HTERT RPE-1 (cell line): ENCODE measurements at regions not wholly inside any gene's neighbourhood (a gene's known extent, or its start where the extent isn't known, plus 50 kb on each side); places are given as distances from the start of the nearest gene placed in this dataset.

ENCODE experiments used
- in situ Hi-C: fragments of 300-500 bp; cut with MboI; formaldehyde crosslinking; loops from 4 replicates; pipeline ENCODE4 v1.14.3; 2020; ENCODE audit warnings: low sequenced_read_pairs

GRCh38 chr6:56378507-56378906, 131.1 kb upstream of the COL21A1 start:
- in situ Hi-C loops = no loop called here

GRCh38 chr6:56377295-56377694, 129.9 kb upstream of the COL21A1 start:
- in situ Hi-C loops = no loop called here

- in situ Hi-C loops = no loop called here
These were observed 128.4 kb upstream of the COL21A1 start for GRCh38 chr6:56375806-56376205.

- in situ Hi-C loops = loop anchor here (25.0 kb wide), 1 partner anchor 212 kb away; no protein-coding TSS in a partner anchor
These were observed 127.5 kb upstream of the COL21A1 start for GRCh38 chr6:56374841-56375369.

- in situ Hi-C loops = loop anchor here (25.0 kb wide), 1 partner anchor 215 kb away; no protein-coding TSS in a partner anchor
These were observed 125.1 kb upstream of the COL21A1 start for GRCh38 chr6:56372406-56372995.

- in situ Hi-C loops = loop anchor here (25.0 kb wide), 1 partner anchor 217 kb away; no protein-coding TSS in a partner anchor
These were observed 123.3 kb upstream of the COL21A1 start for GRCh38 chr6:56370561-56371211.

GRCh38 chr6:56370127-56370540, 122.8 kb upstream of the COL21A1 start:
- in situ Hi-C loops = loop anchor here (25.0 kb wide), 1 partner anchor 217 kb away; no protein-coding TSS in a partner anchor

- in situ Hi-C loops = loop anchor here (25.0 kb wide), 1 partner anchor 219 kb away; no protein-coding TSS in a partner anchor
These were observed 121.1 kb upstream of the COL21A1 start for GRCh38 chr6:56368491-56368890.

GRCh38 chr6:56366141-56366852, 118.9 kb upstream of the COL21A1 start:
- in situ Hi-C loops = loop anchor here (25.0 kb wide), 1 partner anchor 221 kb away; no protein-coding TSS in a partner anchor

GRCh38 chr6:56364827-56365339, 117.5 kb upstream of the COL21A1 start:
- in situ Hi-C loops = loop anchor here (25.0 kb wide), 1 partner anchor 222 kb away; no protein-coding TSS in a partner anchor

- in situ Hi-C loops = loop anchor here (25.0 kb wide), 1 partner anchor 223 kb away; no protein-coding TSS in a partner anchor
These were observed 117.0 kb upstream of the COL21A1 start for GRCh38 chr6:56364431-56364826.

GRCh38 chr6:56363796-56364430, 116.5 kb upstream of the COL21A1 start:
- in situ Hi-C loops = loop anchor here (25.0 kb wide), 1 partner anchor 223 kb away; no protein-coding TSS in a partner anchor

GRCh38 chr6:56361812-56362211, 114.4 kb upstream of the COL21A1 start:
- in situ Hi-C loops = loop anchor here (25.0 kb wide), 1 partner anchor 225 kb away; no protein-coding TSS in a partner anchor

GRCh38 chr6:56359201-56359899, 112.0 kb upstream of the COL21A1 start:
- in situ Hi-C loops = loop anchor here (25.0 kb wide), 1 partner anchor 228 kb away; no protein-coding TSS in a partner anchor

GRCh38 chr6:56357616-56358373, 110.4 kb upstream of the COL21A1 start:
- in situ Hi-C loops = loop anchor here (25.0 kb wide), 1 partner anchor 230 kb away; no protein-coding TSS in a partner anchor

GRCh38 chr6:56356426-56356825, 109.0 kb upstream of the COL21A1 start:
- in situ Hi-C loops = loop anchor here (25.0 kb wide), 1 partner anchor 231 kb away; no protein-coding TSS in a partner anchor

GRCh38 chr6:56353860-56354259, 106.5 kb upstream of the COL21A1 start:
- in situ Hi-C loops = loop anchor here (25.0 kb wide), 1 partner anchor 233 kb away; no protein-coding TSS in a partner anchor

- in situ Hi-C loops = loop anchor here (25.0 kb wide), 1 partner anchor 237 kb away; no protein-coding TSS in a partner anchor
These were observed 103.4 kb upstream of the COL21A1 start for GRCh38 chr6:56350628-56351260.
